Heart left ventricle (tissue), 16 donors: ENCODE measurements at regions not wholly inside any gene's neighbourhood (a gene's known extent, or its start where the extent isn't known, plus 50 kb on each side); places are given as distances from the start of the nearest gene placed in this dataset.
"Not testable (repeated sequence)": the region's sequence is repeated elsewhere in the genome, so short reads cannot be mapped to it uniquely, and the experiment has no call there.

Source experiments
- ATAC-seq, 4 donors: fragments of 200-7000 bp; cut with Tn5 transposase; one replicate each; pipeline ENCODE4 v1.9.1; 2020 to 2022; ENCODE audit warnings: moderate library complexity in 4 of 4, mild to moderate bottlenecking in 3 of 4, moderate number of reproducible peaks in 1 of 4
- DNase-seq, 5 donors: peaks; one replicate each; pipeline ENCODE4 v3.0.0-alpha.2; 2020
- H3K27ac ChIP-seq, 12 donors: fragments of 200-600 bp; sonication (generic) in 4 of 12; one replicate each; pipeline versions ENCODE4 v1.5.0 to v1.8.0; 2016 to 2022; ENCODE audit warnings: mild to moderate bottlenecking in 2 of 12
- H3K27me3 ChIP-seq, 9 donors: fragments of 200-600 bp; sonication (generic) in 2 of 9; one replicate each; pipeline versions ENCODE4 v1.5.1 to v1.8.0; 2016 to 2022; ENCODE audit warnings: mild to moderate bottlenecking in 3 of 9
- H3K36me3 ChIP-seq, 9 donors: fragments of 200-600 bp; sonication (generic) in 2 of 9; one replicate each; pipeline versions ENCODE4 v1.5.0 to v1.8.0; 2018 to 2022; ENCODE audit warnings: mild to moderate bottlenecking in 2 of 9
- H3K4me1 ChIP-seq, 12 donors: fragments of 200-600 bp; sonication (generic) in 4 of 12; one replicate each; pipeline versions ENCODE4 v1.5.0 to v1.8.0; 2016 to 2022; ENCODE audit warnings: mild to moderate bottlenecking in 3 of 12
- H3K4me3 ChIP-seq, 12 donors: fragments of 200-600 bp; sonication (generic) in 4 of 12; one replicate each; pipeline versions ENCODE4 v1.5.0 to v1.8.0; 2017 to 2022; ENCODE audit warnings: mild to moderate bottlenecking in 9 of 12, moderate library complexity in 4 of 12
- H3K9me3 ChIP-seq, 12 donors: fragments of 200-600 bp; sonication (generic) in 4 of 12; one replicate each; pipeline versions ENCODE4 v1.5.0 to v1.8.0; 2016 to 2022; ENCODE audit warnings: mild to moderate bottlenecking in 1 of 12
- POLR2A ChIP-seq, 2 donors: fragments of 450-650 bp; IDR thresholded peaks; one replicate each; pipeline ENCODE4 v1.6.1; 2017; ENCODE audit warnings: antibody characterized with exemption in 2 of 2, mild to moderate bottlenecking in 2 of 2, moderate library complexity in 2 of 2
- WGBS, 4 donors: extraction: QIAGEN DNeasy Blood & Tissue Kit in 2 of 4; methylation state at CpG; one replicate each; pipeline versions ENCODE4 v1.1.5 to v1.1.7; 2013 to 2018; 5-methylcytosine and 5-hydroxymethylcytosine counted together
- intact Hi-C, 10 donors: fragments of 100-400 bp; cut with DNase I; formaldehyde crosslinking; loops; one replicate each; pipeline versions ENCODE4 v1.11.1 to v1.14.2; 2022
- TF ChIP-seq, protein P1 (sequence below), 12 donors: fragments of 200-600 bp; sonication (generic) in 4 of 12; IDR thresholded peaks; one replicate each; pipeline versions ENCODE4 v1.5.0 to v1.8.0; 2018 to 2022; ENCODE audit warnings: antibody characterized with exemption in 12 of 12, mild to moderate bottlenecking in 5 of 12
- donor health status: ischemic (EF 13 %, LVEDD 7.1; RV severe dilation, severe dysfunction).
- donor health status: healthy with polysubstance abuse.
- donor health status: DM: no; HTN: yes; CAD: no.
- donor health status: DM: no; HTN: no; CAD: no.
- donor health status: ischemic (EF 25% LVEDD 6.9; RV normal size, moderate dysfunction).
- donor health status: ischemic (EF 25% LVEDD 5.7; RV mildly dilated, moderate dysfunction).
- donor health status: healthy.
- donor health status: DM: yes; HTN: yes; CAD: no.
- donor health status: ischemic (EF 35%, LVEDD 5.7; RV mildly dilated, moderate dysfunction).
- donor health status: nonischemic (EF 11% LVEDD 7.7; RV severe dilation, severe dysfunction).
- donor health status: DM: yes; HTN: yes; CAD: no.
- donor health status: PGD.
- donor health status: ischemic (EF 29% LVEDD 5.4; RV normal size, mild dysfunction).
- donor health status: nonischemic (EF 23%, LVEDD 6.1; RV moderate dilation, normal function).

DNA sequence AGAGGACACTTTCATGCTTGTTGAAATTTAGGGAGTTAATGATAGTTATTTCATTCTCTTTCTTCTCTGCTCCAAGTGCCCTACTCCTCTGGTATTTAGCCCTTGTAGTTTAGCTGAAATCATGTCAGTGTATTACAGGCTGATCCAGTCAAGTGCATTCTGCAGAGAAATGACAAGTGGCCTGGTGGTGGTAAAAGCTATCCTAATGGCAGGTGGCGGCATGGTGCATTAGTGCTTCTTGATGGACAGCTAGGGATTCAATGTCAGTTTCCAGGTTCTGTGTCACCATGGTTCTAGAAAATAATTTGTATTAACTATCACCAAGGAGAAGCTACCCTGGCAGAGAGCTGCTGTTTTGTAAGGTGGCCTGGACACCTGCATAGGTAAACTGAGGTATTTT, 90.0 kb upstream of the BNIP2 start:
- WGBS, 4 donors = 92 to 100% (median 95%) methylated on average over 1 of the region's 1 CpG
- Histone ChIP-seq H3K27ac (no peak overlapping the region), H3K27me3 (peaks cover 0 to 7% (median 0%) of the 10 kb centered on the region in 9 donors), H3K4me1 (no peaks in the 10 kb centered on the region), H3K9me3 (no peaks in the 10 kb centered on the region), H3K36me3 (no peaks in the 10 kb centered on the region), H3K4me3 (no peak overlapping the region)
- intact Hi-C loops = no loop called here
- TF ChIP-seq POLR2A (IDR thresholded peaks at IDR 0.05) = no peak
- TF ChIP-seq, protein P1, sequence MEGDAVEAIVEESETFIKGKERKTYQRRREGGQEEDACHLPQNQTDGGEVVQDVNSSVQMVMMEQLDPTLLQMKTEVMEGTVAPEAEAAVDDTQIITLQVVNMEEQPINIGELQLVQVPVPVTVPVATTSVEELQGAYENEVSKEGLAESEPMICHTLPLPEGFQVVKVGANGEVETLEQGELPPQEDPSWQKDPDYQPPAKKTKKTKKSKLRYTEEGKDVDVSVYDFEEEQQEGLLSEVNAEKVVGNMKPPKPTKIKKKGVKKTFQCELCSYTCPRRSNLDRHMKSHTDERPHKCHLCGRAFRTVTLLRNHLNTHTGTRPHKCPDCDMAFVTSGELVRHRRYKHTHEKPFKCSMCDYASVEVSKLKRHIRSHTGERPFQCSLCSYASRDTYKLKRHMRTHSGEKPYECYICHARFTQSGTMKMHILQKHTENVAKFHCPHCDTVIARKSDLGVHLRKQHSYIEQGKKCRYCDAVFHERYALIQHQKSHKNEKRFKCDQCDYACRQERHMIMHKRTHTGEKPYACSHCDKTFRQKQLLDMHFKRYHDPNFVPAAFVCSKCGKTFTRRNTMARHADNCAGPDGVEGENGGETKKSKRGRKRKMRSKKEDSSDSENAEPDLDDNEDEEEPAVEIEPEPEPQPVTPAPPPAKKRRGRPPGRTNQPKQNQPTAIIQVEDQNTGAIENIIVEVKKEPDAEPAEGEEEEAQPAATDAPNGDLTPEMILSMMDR (IDR thresholded peaks at IDR 0.05) = no peak
- ATAC-seq (no peak), DNase-seq (no peak)

DNA sequence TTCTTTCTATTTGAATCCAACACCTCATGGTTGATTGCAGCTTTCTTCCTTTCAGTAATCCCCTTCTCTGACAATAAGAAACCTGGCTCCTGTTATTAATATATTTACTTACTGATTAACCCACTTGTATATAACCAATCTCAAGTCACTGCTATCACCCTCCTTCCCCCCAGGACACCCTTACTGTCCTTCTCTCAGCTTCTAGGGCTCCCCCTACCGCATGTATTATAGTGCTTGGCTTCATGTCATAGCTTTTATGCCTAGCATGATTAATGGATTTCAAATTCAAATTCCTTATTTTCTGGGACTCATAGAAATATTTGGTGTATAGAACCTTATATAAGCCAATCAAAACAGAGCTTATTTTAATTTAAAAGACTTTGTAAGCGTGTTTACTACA, 75.7 kb upstream of the BNIP2 start:
- DNase-seq (no peak), ATAC-seq (no peak)
- 43 to 53% (median 50%) methylated on average over 2 of the region's 2 CpGs for WGBS, 4 donors
- H3K36me3 ChIP-seq = no peaks in the 10 kb centered on the region
- H3K9me3 ChIP-seq = no peaks in the 10 kb centered on the region
- peaks cover 0 to 60% (median 3%) of the 10 kb centered on the region in 9 donors for H3K27me3 ChIP-seq
- TF ChIP-seq, protein P1 (IDR thresholded peaks at IDR 0.05) = no peak
- no peak for TF ChIP-seq POLR2A (IDR thresholded peaks at IDR 0.05)
- intact Hi-C loops = no loop called here
- no peak overlapping the region for H3K4me3 ChIP-seq
- H3K4me1 ChIP-seq = no peaks in the 10 kb centered on the region
- no peak overlapping the region for H3K27ac ChIP-seq

DNA sequence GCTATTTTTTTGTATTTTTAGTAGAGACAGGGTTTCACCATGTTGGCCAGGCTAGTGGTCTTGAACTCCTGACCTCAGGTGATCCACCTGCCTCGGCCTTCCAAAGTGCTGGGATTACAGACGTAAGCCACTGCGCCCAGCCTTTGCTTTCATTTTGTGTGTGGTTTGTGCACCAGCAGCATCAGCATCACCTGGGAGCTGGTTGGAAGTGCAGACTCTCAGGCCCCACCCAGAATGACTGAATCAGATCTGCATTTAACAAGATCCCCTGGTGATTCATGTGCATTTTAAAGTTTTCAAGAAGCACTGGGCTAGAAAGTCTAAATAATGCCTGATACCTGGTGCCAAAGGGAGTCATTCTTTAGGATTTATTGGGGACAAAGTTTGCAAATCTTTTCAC, 73.4 kb upstream of the BNIP2 start:
- DNase-seq (no peak), ATAC-seq (no peak)
- TF ChIP-seq, protein P1 (IDR thresholded peaks at IDR 0.05) = no peak
- no peak for TF ChIP-seq POLR2A (IDR thresholded peaks at IDR 0.05)
- intact Hi-C loops = no loop called here
- H3K4me1 ChIP-seq = no peaks in the 10 kb centered on the region
- H3K27ac ChIP-seq = no peak overlapping the region
- WGBS, 4 donors = 62 to 69% (median 65%) methylated on average over 3 of the region's 3 CpGs
- no peak overlapping the region for H3K4me3 ChIP-seq
- no peaks in the 10 kb centered on the region for H3K9me3 ChIP-seq
- H3K36me3 ChIP-seq = no peaks in the 10 kb centered on the region
- peaks cover 0 to 65% (median 3%) of the 10 kb centered on the region in 9 donors for H3K27me3 ChIP-seq

DNA sequence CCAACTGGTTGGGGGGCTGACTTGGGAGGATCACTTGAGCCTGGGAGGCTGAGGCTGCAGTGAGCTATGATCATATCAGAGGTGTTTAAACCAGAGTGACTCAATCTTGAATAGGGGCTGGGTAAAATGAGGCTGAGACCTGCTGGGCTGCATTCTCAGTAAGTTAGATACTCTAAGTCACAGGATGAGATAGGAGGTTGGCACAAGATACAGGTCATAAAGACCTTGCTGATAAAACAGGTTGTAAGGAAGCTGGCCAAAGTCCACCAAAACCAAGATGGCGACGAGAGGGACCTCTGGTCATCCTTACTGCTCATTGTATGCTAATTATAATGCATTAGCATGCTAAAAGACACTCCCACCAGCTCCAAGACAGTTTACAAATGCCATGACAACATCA, 71.1 kb upstream of the BNIP2 start:
- 55 to 86% (median 77%) methylated on average over 2 of the region's 2 CpGs for WGBS, 4 donors

More for the DNA sequence above, 71.1 kb upstream of the BNIP2 start:
- H3K9me3 ChIP-seq, intact Hi-C loops, H3K27ac ChIP-seq, H3K4me3 ChIP-seq, H3K36me3 ChIP-seq, DNase-seq, H3K4me1 ChIP-seq, ATAC-seq: not testable (repeated sequence)
- peaks cover 0 to 42% (median 3%) of the 10 kb centered on the region in 9 donors for H3K27me3 ChIP-seq
